22Rv1 (cell line): ENCODE measurements at regions not wholly inside any gene's neighbourhood (a gene's known extent, or its start where the extent isn't known, plus 50 kb on each side); places are given as distances from the start of the nearest gene placed in this dataset.
A peak's percentile ranks its signal among the peaks of the same experiment; 100 is the strongest.

Source experiments
- H3K27ac ChIP-seq: fragments of 450-650 bp; 2 replicates; pipeline ENCODE4 v1.5.1; 2017
- CTCF ChIP-seq: fragments of 450-650 bp; IDR thresholded peaks from 2 replicates; pipeline ENCODE4 v1.5.1; 2017; ENCODE audit warnings: mild to moderate bottlenecking
- ZFX ChIP-seq: fragments of 450-650 bp; IDR thresholded peaks from 2 replicates; pipeline ENCODE4 v1.6.1; 2017; ENCODE audit warnings: antibody characterized with exemption, borderline replicate concordance

DNA sequence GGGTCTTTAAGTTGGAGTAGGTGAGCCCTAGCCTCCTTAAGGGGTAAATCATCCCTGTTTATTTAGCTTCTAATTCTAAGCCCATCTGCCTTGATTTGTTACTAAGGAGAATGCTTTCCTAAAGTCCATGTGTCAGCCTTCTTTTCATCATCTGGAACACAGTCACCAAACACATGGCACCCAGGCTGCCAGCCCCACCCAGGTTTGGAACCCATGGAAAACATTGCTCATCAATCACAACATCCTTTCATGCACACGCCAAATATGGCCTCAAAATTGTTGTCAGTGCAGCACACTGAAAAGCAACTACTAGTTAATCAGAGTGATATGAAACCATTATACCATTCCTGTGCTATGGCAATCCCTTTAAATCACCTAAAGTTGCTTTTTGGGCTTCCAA is 386.7 kb upstream of the ESRRG start:
- TF ChIP-seq CTCF (no peak), ZFX (no peak)
- H3K27ac ChIP-seq = no peak overlapping the region

- TF ChIP-seq ZFX = no peak
- TF ChIP-seq CTCF = no peak
- H3K27ac ChIP-seq = peak overlapping the region; percentile 62
Observed at GRCh38 chr1:217106231-217106901, 383.1 kb upstream of the ESRRG start.

DNA sequence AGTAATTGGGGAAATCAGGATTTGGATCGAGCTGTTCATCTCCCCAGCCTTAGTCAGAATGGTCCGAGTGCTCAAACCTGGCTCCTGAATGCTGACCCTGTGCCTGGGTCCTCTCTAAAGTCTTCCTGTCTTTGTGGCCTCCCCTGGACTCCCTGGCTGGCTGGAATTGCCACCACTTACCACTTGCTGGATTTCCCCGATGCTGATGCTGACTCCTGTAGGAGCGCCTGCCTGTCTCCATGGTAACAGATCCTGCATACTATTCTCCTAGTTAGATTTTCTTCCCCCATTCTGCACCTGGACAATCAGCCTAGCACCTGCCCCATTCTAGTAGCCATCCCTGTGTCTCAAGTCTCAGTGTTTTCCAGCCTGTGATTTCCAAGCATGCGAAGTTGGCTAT is 382.2 kb upstream of the ESRRG start:
- no peak for TF ChIP-seq CTCF

GRCh38 chr1:217097819-217098218 is 374.6 kb upstream of the ESRRG start:
- H3K27ac ChIP-seq = no peak overlapping the region
- TF ChIP-seq ZFX (no peak), CTCF (no peak)

More for the DNA sequence above, 382.2 kb upstream of the ESRRG start:
- peak overlapping the region; percentile 62 for H3K27ac ChIP-seq

GRCh38 chr1:217096200-217096599 is 373.0 kb upstream of the ESRRG start:
- no peak overlapping the region for H3K27ac ChIP-seq
- TF ChIP-seq ZFX (no peak), CTCF (no peak)

- no peak overlapping the region for H3K27ac ChIP-seq
- TF ChIP-seq ZFX (no peak), CTCF (no peak)
Observed at GRCh38 chr1:217095050-217095622, 371.9 kb upstream of the ESRRG start.

GRCh38 chr1:217091561-217091960 is 368.3 kb upstream of the ESRRG start:
- no peak overlapping the region for H3K27ac ChIP-seq
- TF ChIP-seq ZFX (no peak), CTCF (no peak)
